H4 (cell line): ENCODE measurements at regions not wholly inside any gene's neighbourhood (a gene's known extent, or its start where the extent isn't known, plus 50 kb on each side); places are given as distances from the start of the nearest gene placed in this dataset.
A peak's percentile ranks its signal among the peaks of the same experiment; 100 is the strongest.
"Not testable (repeated sequence)": the region's sequence is repeated elsewhere in the genome, so short reads cannot be mapped to it uniquely, and the experiment has no call there.

Experiments
- DNase-seq: peaks from one replicate; pipeline ENCODE4 v3.0.0-alpha.2; 2015; ENCODE audit warnings: low spot score

DNA sequence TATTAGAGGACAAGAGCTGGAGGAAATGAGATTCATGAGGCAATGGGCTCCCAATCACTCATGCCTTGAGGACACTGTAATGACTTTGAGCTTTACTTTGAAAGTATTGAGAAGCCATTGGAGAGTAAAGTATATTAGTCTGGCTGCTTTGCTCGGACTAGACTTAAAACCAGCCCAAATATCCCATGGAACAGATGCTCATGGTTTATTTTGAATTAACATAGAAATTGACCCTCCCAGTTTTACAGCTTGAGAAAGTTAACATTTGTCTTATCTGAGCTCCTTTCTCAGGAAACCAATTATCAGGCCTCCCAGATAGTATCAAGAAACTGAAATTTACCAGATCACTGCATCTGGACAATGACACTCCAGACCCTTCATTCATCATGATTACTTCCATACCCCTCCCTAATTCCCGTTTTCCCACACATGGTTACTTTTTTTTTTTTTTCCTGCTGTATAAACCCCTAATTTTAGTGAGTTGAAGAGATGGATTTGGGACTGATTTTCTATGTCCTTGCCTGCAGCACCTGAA, 270.8 kb upstream of the SMIM30 start:
- no peak for DNase-seq

DNA sequence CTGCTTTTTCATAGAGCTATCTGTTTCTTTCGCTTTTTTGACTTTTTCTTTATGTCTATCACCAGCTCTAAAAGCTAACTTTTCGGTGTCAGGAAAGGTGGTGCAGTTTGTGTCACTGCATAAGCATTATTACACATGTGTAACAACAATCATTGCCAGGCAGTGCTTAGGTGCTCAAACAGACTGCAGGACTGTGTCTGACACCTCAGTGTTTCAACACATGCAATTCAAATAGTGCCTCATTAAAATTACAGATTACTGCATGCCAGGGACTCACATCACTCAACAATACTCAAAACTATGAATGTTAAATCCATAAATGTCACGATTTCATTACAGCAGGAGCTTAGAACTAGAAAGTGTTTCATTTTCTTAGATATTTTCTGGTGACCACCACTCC, 265.3 kb upstream of the SMIM30 start:
- no peak for DNase-seq

- no peak for DNase-seq
These were observed 261.4 kb upstream of the SMIM30 start for GRCh38 chr7:113379746-113380145.

DNA sequence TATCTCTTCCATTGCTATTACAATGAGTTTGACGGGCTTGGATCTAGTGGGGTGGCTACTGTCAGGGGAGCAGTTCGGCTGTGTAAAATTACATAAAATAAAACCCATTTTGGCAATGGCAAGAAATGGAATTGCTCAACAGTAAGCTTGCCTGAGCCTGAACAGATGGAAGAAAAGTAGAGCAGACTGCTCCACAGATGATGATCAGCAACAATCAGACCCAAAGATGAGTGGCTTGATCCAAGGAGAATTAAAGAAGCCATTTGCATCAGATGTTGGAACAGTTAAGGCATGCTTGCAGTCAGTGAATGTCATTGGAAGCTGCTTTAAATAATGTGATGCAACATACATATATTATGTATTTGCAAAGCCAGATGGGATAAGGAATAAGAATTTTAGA, 256.6 kb upstream of the SMIM30 start:
- DNase-seq = no peak

DNA sequence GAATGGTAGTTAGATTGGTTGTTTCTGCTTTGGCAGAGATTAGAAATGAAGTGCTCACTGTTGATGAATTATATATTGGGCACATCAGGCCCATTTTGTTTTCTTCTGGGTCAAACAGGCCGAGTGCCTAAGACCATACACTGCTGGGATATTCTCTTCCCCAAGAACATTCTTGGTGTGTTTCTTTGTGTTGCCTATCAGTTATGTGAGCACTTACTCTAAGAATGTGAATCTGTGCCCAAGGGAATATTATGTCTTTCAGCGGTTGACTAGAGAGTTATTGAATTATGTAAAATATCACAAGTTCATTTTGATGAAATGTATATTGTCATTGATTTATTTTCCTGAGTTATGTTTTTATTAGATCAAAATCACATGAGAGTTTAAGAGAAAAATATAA, 255.5 kb upstream of the SMIM30 start:
- DNase-seq = no peak

DNA sequence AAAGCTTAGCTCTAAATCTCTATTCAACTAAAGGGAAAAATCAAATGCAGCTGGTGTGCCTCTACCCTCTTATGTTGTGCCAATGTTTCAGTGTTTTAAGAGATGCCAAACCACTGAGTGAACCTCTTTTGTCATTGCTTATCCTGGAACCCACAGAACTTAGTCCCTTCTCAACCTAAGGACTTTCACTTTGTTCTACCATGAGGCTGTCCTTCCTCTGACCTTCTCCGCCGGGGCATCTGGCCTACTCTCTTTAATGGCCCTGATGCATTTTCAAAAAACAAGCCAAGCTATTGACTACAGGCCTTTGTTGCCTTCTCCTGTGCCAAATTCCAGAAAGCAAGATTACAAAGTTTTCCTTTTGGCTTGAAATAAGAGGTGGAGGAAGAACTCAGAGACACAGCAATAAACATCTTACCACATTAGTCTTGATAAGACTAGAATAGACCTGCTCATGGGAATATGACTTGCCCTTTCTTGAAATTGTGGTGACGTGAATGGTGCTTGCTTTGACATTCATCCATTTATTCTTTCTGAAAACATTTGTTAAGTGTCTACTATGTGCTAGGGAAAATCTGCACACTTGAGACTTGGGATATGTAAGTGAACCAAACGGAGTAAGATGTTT, 253.2 kb upstream of the SMIM30 start:
- DNase-seq = peak; percentile 53

- peak; percentile 8 for DNase-seq
These were observed 252.6 kb upstream of the SMIM30 start for GRCh38 chr7:113370910-113371309.

DNA sequence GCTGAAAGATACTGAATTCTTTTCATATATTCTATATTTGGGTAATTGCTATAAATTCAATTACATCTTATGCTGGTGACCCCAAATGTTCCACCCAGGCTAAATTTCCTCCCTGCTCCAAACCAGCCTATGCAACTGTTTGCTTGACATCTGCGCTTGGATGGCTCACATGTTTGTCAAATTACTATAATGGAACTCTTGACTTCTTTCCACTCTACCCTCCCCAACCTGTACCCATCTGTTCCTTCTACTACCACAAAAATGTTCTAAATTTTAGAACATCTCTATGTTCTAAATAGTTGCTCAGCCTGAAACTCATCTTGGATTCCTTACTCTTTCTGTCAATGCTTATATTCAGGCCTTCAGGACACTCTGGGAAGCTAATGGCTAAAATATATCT, 249.9 kb upstream of the SMIM30 start:
- no peak for DNase-seq

- no peak for DNase-seq
These were observed 248.8 kb upstream of the SMIM30 start for GRCh38 chr7:113367041-113367586.

GRCh38 chr7:113366122-113366521, 247.8 kb upstream of the SMIM30 start:
- DNase-seq = no peak

GRCh38 chr7:113349339-113349738, 231.0 kb upstream of the SMIM30 start:
- DNase-seq = no peak

DNA sequence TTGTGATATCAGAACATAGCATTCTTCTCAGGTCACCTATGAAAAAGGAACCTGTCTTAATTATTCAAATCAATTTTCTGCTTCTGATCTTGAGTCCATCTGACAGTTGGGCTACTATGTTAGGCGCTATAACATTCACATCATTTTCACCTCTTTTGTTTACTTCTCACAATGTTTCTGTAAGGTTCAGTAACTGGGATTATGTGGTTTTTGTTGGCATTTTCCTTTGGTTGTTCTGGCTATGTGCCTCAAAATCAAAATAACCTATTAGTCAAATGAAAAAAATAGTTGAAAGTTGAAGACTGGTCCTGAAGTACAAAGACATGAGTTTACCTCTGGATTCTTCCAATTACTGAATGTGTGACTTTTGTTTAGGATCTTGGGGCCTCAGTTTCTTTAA, 221.3 kb upstream of the SMIM30 start:
- no peak for DNase-seq

- DNase-seq = no peak
These were observed 219.8 kb upstream of the SMIM30 start for GRCh38 chr7:113338071-113338696.

DNA sequence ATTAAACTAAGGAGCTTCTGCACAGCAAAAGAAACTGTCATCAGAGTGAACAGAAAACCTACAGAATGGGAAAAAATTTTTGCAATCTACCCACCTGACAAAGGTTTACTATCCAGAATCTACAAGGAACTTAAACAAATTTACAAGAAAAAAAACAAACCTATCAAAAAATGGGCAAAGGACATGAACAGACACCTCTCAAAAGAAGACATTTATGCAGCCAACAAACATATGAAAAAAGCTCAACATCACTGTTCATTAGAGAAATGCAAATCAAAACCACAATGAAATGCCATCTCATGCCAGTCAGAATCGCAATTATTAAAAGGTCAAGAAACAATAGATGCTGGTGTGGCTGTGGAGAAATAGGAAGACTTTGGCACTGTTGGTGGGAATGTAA, 218.5 kb upstream of the SMIM30 start:
- DNase-seq = not testable (repeated sequence)

GRCh38 chr7:113331155-113331898, 213.0 kb upstream of the SMIM30 start:
- DNase-seq = no peak

DNA sequence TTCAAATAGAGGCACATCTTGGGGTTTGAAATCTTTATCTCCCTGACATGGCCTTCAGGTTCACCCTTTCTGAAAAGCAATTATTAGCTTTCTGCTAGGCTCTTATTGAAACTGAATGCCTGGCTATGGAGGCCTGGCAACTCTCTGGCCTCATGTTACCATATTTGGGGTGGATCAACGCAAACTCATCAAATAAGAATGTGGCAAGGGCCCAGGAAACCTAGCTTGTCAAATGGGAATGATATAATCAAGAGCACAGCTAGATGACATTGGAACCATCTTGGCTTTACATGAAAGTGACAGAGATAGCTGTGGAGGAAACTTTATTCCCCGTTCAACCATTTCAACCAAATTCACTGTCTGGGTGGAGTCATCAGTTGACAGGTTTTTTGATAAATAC, 202.8 kb upstream of the SMIM30 start:
- no peak for DNase-seq

- no peak for DNase-seq
These were observed 202.1 kb upstream of the SMIM30 start for GRCh38 chr7:113320419-113320818.

DNA sequence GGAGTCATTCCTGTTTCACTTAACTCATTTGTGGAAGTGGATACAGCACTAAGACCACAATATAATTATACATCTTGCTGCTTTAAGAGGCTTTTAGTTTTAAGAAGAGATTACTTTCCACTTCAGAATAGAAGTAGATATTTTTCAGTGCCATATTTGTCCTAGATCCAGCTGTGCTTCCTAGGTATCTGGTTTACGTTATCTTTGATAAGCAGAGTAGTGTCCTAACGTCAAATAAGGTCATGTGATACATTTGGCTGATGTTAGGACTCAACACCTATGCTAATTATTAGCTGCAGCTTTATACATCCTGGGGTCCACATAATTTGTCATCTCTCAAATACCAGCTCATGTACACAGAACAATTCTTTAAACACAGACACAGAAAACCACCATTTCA, 196.2 kb upstream of the SMIM30 start:
- DNase-seq = no peak

GRCh38 chr7:113308399-113308798, 190.0 kb upstream of the SMIM30 start:
- no peak for DNase-seq

DNA sequence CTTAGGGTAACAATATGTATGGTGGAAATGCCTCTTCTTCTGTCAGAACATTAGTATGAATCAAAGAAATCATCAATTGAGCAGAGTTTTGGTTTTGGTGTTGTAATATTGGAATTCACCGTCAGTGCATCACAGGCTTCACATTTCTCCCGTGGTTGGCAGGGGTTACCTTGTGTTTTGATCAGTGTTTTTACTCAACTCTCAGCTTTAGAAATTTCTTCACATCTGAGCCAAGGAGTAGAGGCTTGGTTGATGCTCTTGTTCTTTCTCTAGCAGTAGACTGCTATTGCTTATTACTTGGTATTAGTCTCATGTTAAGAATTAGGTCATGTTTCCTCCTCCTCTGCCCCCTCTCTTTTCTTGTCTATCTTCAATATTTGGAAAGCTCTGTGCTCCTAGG, 188.8 kb upstream of the SMIM30 start:
- no peak for DNase-seq

GRCh38 chr7:113306302-113306701, 187.9 kb upstream of the SMIM30 start:
- no peak for DNase-seq

- DNase-seq = no peak
These were observed 185.8 kb upstream of the SMIM30 start for GRCh38 chr7:113304104-113304503.

- DNase-seq = not testable (repeated sequence)
These were observed 185.0 kb upstream of the SMIM30 start for GRCh38 chr7:113303388-113303787.
